Liver (tissue), 8 donors: ENCODE measurements at regions not wholly inside any gene's neighbourhood (a gene's known extent, or its start where the extent isn't known, plus 50 kb on each side); places are given as distances from the start of the nearest gene placed in this dataset.

Experiments
- DNase-seq: peaks from one replicate; pipeline ENCODE4 v3.0.0-alpha.2; 2017; ENCODE audit warnings: low spot score
- H3K27ac ChIP-seq, 2 donors: one replicate each; pipeline ENCODE4 v1.7.0; 2013; ENCODE audit warnings: inconsistent platforms in 2 of 2, low read length in 2 of 2, control low read depth in 1 of 2, low read depth in 1 of 2, mild to moderate bottlenecking in 1 of 2
- H3K27me3 ChIP-seq, 4 donors: one replicate each; pipeline versions ENCODE4 v1.6.1 to v1.7.0; 2013; ENCODE audit warnings: low read length in 3 of 4, inconsistent platforms in 1 of 4, mild to moderate bottlenecking in 1 of 4, moderate library complexity in 1 of 4; ENCODE audit not compliant: control insufficient read depth in 4 of 4, insufficient read depth in 4 of 4
- H3K36me3 ChIP-seq, 4 donors: one replicate each; pipeline versions ENCODE4 v1.6.1 to v1.7.0; 2013; ENCODE audit warnings: low read length in 3 of 4, mild to moderate bottlenecking in 3 of 4, low read depth in 1 of 4, moderate library complexity in 1 of 4; ENCODE audit not compliant: control insufficient read depth in 4 of 4, insufficient read depth in 3 of 4
- H3K4me1 ChIP-seq, 4 donors: one replicate each; pipeline versions ENCODE4 v1.6.1 to v1.7.0; 2013; ENCODE audit warnings: low read length in 3 of 4, mild to moderate bottlenecking in 3 of 4, moderate library complexity in 1 of 4; ENCODE audit not compliant: control insufficient read depth in 4 of 4, insufficient read depth in 4 of 4
- H3K4me3 ChIP-seq, 3 donors: one replicate each; pipeline versions ENCODE4 v1.6.1 to v1.7.0; 2013; ENCODE audit warnings: low read length in 3 of 3, control low read depth in 1 of 3, low read depth in 1 of 3, mild to moderate bottlenecking in 1 of 3
- H3K9ac ChIP-seq, 2 donors: one replicate each; pipeline ENCODE4 v1.7.0; 2013; ENCODE audit warnings: low read length in 2 of 2, mild to moderate bottlenecking in 2 of 2, moderate library complexity in 2 of 2, control low read depth in 1 of 2, low read depth in 1 of 2
- H3K9me3 ChIP-seq, 4 donors: one replicate each; pipeline versions ENCODE4 v1.6.1 to v1.7.0; 2013; ENCODE audit warnings: low read length in 3 of 4; ENCODE audit not compliant: control insufficient read depth in 4 of 4
- ATF3 ChIP-seq: IDR thresholded peaks from 2 replicates; pipeline ENCODE4 v1.6.1; 2016; ENCODE audit warnings: antibody characterized with exemption
- EGR1 ChIP-seq, 2 donors: IDR thresholded peaks; 2 replicates each; pipeline ENCODE4 v1.6.1; 2016 to 2018; ENCODE audit warnings: antibody characterized with exemption in 2 of 2, low read depth in 2 of 2
- FOXA1 ChIP-seq: IDR thresholded peaks from 2 replicates; pipeline ENCODE4 v1.6.1; 2016; ENCODE audit warnings: antibody characterized with exemption
- FOXA2 ChIP-seq: IDR thresholded peaks from 2 replicates; pipeline ENCODE4 v1.6.1; 2016; ENCODE audit warnings: antibody characterized with exemption
- GABPA ChIP-seq, 2 donors: IDR thresholded peaks in 1 of 2; conservative IDR thresholded peaks in 1 of 2; 2 replicates each; pipeline ENCODE4 v1.6.1; 2016; ENCODE audit warnings: antibody characterized with exemption in 2 of 2, mild to moderate bottlenecking in 1 of 2, moderate library complexity in 1 of 2
- HNF4A ChIP-seq, 2 donors: conservative IDR thresholded peaks; 2 replicates each; pipeline ENCODE4 v1.6.1; 2016; ENCODE audit warnings: antibody characterized with exemption in 2 of 2, mild to moderate bottlenecking in 2 of 2
- MAX ChIP-seq: IDR thresholded peaks from 2 replicates; pipeline ENCODE4 v1.6.1; 2016; ENCODE audit warnings: antibody characterized with exemption
- NR2F2 ChIP-seq: IDR thresholded peaks from 2 replicates; pipeline ENCODE4 v1.6.1; 2016; ENCODE audit warnings: antibody characterized with exemption
- RAD21 ChIP-seq, 2 donors: IDR thresholded peaks; 2 replicates each; pipeline ENCODE4 v1.6.1; 2016; ENCODE audit warnings: antibody characterized with exemption in 2 of 2, mild to moderate bottlenecking in 2 of 2
- RXRA ChIP-seq, 2 donors: IDR thresholded peaks; 2 replicates each; pipeline ENCODE4 v1.6.1; 2017 to 2018; ENCODE audit warnings: antibody characterized with exemption in 2 of 2, mild to moderate bottlenecking in 1 of 2
- SP1 ChIP-seq: IDR thresholded peaks from 2 replicates; pipeline ENCODE4 v1.6.1; 2018; ENCODE audit warnings: antibody characterized with exemption, mild to moderate bottlenecking
- TAF1 ChIP-seq: conservative IDR thresholded peaks from 2 replicates; pipeline ENCODE4 v1.6.1; 2016; ENCODE audit warnings: antibody characterized with exemption, mild to moderate bottlenecking
- YY1 ChIP-seq: IDR thresholded peaks from 2 replicates; pipeline ENCODE4 v1.6.1; 2016; ENCODE audit warnings: antibody characterized with exemption, mild to moderate bottlenecking
- ZBTB33 ChIP-seq: IDR thresholded peaks from 2 replicates; pipeline ENCODE4 v1.6.1; 2016; ENCODE audit warnings: antibody characterized with exemption
- WGBS: extraction: QIAGEN DNeasy Blood & Tissue Kit; methylation state at CpG from one replicate; pipeline ENCODE4 v1.1.7; 2013; 5-methylcytosine and 5-hydroxymethylcytosine counted together
- TF ChIP-seq, protein P1 (sequence below): IDR thresholded peaks from 2 replicates; pipeline ENCODE4 v1.6.1; 2016; ENCODE audit warnings: antibody characterized with exemption, mild to moderate bottlenecking
- TF ChIP-seq, protein P2 (sequence below): fragments of 150-350 bp; IDR thresholded peaks from 2 replicates; pipeline ENCODE4 v1.5.1; 2017; ENCODE audit warnings: improper control_type of control experiment, low read depth, low read length; ENCODE audit not compliant: missing input control
- donor health status: healthy.
- donor health status: healthy.
- donor health status: healthy.
- donor health status: healthy.
- donor health status: healthy.

GRCh38 chr3:25110642-25111041 is 317.4 kb upstream of the RARB start:
- Histone ChIP-seq H3K9me3 (no peaks in the 10 kb centered on the region), H3K4me3 (no peak overlapping the region), H3K4me1 (no peaks in the 10 kb centered on the region), H3K27ac (no peak overlapping the region), H3K27me3 (no peaks in the 10 kb centered on the region), H3K9ac (no peak overlapping the region), H3K36me3 (no peaks in the 10 kb centered on the region)
- WGBS, result 90% methylated on average over 2 of the region's 2 CpGs
- TF ChIP-seq NR2F2 (no peak), SP1 (no peak)
- no peak for DNase-seq

DNA sequence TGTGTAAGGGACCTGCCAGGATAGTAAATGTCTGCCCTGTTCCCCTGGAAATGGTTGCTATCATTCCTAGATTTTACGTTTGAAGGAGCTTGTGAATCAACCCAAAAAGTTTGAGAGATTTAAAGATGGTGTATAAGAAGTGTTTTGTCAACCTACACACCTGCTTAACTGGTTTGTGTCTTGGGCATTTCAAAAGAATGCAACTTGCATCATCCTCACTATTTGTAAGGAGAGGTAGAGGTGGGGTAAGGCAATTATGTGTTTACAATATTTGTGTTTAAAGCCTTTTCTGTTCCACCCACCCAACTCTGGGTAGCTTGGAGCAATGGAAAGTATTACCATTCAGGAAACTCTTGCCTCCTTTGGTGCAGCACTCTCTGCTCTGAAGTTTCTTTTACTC is 314.2 kb upstream of the RARB start:
- Histone ChIP-seq H3K27me3 (no peaks in the 10 kb centered on the region), H3K36me3 (no peaks in the 10 kb centered on the region), H3K4me3 (no peak overlapping the region), H3K9ac (no peak overlapping the region), H3K27ac (no peak overlapping the region), H3K9me3 (no peaks in the 10 kb centered on the region), H3K4me1 (no peaks in the 10 kb centered on the region)
- 54% methylated on average over 1 of the region's 1 CpG for WGBS
- no peak for TF ChIP-seq RAD21 (IDR thresholded peaks at IDR 0.05)
- no peak for TF ChIP-seq EGR1 (IDR thresholded peaks at IDR 0.05; ENCODE audit: low read depth in 2 of 2)
- TF ChIP-seq, protein P1, sequence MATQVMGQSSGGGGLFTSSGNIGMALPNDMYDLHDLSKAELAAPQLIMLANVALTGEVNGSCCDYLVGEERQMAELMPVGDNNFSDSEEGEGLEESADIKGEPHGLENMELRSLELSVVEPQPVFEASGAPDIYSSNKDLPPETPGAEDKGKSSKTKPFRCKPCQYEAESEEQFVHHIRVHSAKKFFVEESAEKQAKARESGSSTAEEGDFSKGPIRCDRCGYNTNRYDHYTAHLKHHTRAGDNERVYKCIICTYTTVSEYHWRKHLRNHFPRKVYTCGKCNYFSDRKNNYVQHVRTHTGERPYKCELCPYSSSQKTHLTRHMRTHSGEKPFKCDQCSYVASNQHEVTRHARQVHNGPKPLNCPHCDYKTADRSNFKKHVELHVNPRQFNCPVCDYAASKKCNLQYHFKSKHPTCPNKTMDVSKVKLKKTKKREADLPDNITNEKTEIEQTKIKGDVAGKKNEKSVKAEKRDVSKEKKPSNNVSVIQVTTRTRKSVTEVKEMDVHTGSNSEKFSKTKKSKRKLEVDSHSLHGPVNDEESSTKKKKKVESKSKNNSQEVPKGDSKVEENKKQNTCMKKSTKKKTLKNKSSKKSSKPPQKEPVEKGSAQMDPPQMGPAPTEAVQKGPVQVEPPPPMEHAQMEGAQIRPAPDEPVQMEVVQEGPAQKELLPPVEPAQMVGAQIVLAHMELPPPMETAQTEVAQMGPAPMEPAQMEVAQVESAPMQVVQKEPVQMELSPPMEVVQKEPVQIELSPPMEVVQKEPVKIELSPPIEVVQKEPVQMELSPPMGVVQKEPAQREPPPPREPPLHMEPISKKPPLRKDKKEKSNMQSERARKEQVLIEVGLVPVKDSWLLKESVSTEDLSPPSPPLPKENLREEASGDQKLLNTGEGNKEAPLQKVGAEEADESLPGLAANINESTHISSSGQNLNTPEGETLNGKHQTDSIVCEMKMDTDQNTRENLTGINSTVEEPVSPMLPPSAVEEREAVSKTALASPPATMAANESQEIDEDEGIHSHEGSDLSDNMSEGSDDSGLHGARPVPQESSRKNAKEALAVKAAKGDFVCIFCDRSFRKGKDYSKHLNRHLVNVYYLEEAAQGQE, result no peak
- no peak for TF ChIP-seq FOXA1
- no peak for TF ChIP-seq MAX
- TF ChIP-seq, protein P2, sequence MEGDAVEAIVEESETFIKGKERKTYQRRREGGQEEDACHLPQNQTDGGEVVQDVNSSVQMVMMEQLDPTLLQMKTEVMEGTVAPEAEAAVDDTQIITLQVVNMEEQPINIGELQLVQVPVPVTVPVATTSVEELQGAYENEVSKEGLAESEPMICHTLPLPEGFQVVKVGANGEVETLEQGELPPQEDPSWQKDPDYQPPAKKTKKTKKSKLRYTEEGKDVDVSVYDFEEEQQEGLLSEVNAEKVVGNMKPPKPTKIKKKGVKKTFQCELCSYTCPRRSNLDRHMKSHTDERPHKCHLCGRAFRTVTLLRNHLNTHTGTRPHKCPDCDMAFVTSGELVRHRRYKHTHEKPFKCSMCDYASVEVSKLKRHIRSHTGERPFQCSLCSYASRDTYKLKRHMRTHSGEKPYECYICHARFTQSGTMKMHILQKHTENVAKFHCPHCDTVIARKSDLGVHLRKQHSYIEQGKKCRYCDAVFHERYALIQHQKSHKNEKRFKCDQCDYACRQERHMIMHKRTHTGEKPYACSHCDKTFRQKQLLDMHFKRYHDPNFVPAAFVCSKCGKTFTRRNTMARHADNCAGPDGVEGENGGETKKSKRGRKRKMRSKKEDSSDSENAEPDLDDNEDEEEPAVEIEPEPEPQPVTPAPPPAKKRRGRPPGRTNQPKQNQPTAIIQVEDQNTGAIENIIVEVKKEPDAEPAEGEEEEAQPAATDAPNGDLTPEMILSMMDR, result no peak
- TF ChIP-seq ATF3, result no peak
- no peak for TF ChIP-seq HNF4A (conservative IDR thresholded peaks at IDR 0.05)
- TF ChIP-seq SP1, result no peak
- TF ChIP-seq RXRA (IDR thresholded peaks at IDR 0.05), result no peak
- TF ChIP-seq YY1, result no peak
- no peak for TF ChIP-seq ZBTB33
- no peak for TF ChIP-seq TAF1
- no peak for TF ChIP-seq NR2F2
- TF ChIP-seq FOXA2, result no peak
- TF ChIP-seq GABPA (IDR thresholded peaks at IDR 0.05 in 1 of 2, conservative IDR thresholded peaks at IDR 0.05 in 1 of 2), result no peak
- DNase-seq, result no peak
